Immature natural killer cell (primary cell): ENCODE measurements at regions not wholly inside any gene's neighbourhood (a gene's known extent, or its start where the extent isn't known, plus 50 kb on each side); places are given as distances from the start of the nearest gene placed in this dataset.

Experiments used
- DNase-seq, 3 donors: peaks; one replicate each; pipeline ENCODE4 v3.0.0; 2022; ENCODE audit warnings: mixed read lengths in 1 of 3
- H3K27ac Mint-ChIP-seq, 6 donors: one replicate each; pipeline ENCODE4 v1.8.0; 2020; ENCODE audit warnings: mixed read lengths in 6 of 6, mild to moderate bottlenecking in 5 of 6, inconsistent platforms in 4 of 6, moderate library complexity in 3 of 6
- H3K27me3 Mint-ChIP-seq, 3 donors: one replicate each; pipeline ENCODE4 v1.8.0; 2020 to 2021; ENCODE audit warnings: low read depth in 3 of 3, mild to moderate bottlenecking in 3 of 3, mixed read lengths in 3 of 3, moderate library complexity in 3 of 3, inconsistent platforms in 1 of 3
- H3K36me3 Mint-ChIP-seq, 3 donors: one replicate each; pipeline ENCODE4 v1.8.0; 2020; ENCODE audit warnings: mixed read lengths in 3 of 3, inconsistent platforms in 2 of 3, mild to moderate bottlenecking in 2 of 3
- H3K4me1 Mint-ChIP-seq, 2 donors: one replicate each; pipeline ENCODE4 v1.8.0; 2020; ENCODE audit warnings: inconsistent platforms in 2 of 2, mild to moderate bottlenecking in 2 of 2, mixed read lengths in 2 of 2, moderate library complexity in 1 of 2
- H3K4me3 Mint-ChIP-seq, 5 donors: one replicate each; pipeline ENCODE4 v1.8.0; 2020; ENCODE audit warnings: mild to moderate bottlenecking in 5 of 5, mixed read lengths in 5 of 5, inconsistent platforms in 3 of 5, moderate library complexity in 3 of 5
- H3K9me3 Mint-ChIP-seq, 6 donors: one replicate each; pipeline ENCODE4 v1.8.0; 2020; ENCODE audit warnings: mild to moderate bottlenecking in 6 of 6, mixed read lengths in 6 of 6, inconsistent platforms in 4 of 6, moderate library complexity in 3 of 6

DNA sequence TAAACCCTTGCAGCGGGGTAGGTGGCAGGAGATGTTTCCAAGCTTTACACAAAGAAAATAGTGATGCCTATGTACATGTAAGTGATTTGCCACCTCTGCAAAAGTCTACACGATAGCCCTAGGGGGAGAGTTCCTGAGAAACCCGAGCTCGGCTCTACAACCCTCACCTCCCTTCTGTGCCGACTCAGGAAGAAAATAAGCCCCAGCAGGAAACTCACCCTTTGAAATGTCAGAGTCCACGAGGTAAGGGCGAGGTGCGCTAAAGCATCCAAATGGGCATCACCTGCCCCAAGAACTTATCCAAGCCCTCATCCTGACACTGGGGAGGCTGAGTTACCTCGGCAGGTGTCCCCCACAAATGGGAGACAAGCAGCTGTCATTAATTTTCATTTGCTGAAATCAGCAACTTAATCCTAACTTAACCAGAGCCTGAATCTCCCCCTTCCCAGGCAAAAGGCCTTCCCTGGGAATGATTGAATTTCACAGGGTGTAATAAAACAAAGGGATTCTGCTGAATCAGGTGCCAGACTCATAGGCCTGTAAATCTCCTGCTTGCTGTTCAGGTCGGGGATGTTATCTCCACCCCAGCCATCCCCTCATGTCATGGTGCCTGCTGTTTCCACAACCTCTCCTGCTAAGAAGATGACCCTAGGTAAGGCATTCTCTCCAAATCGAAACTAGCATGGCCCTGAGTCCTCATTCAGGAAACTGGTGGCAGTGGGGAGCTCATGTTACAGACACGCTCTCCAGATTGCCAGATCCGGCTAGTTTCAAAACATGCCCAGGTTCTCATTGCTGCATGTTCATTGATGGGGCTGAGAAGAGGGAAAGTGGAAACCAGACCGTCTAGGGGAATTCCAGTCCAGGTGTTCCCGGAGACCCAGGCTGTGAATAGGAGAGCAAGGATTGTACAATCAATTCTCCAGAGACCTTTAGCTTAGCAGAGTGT is 105.3 kb upstream of the KIRREL3 start:
- no peak for DNase-seq
- Mint-ChIP-seq H3K4me1 (no peaks in the 10 kb centered on the region), H3K9me3 (peaks cover 0 to 2% (median 0%) of the 10 kb centered on the region in 6 donors), H3K36me3 (no peaks in the 10 kb centered on the region), H3K27ac (no peak overlapping the region), H3K4me3 (no peak overlapping the region), H3K27me3 (peaks cover 0 to 5% (median 4%) of the 10 kb centered on the region in 3 donors)

- H3K9me3 Mint-ChIP-seq: peaks cover 0 to 2% (median 0%) of the 10 kb centered on the region in 6 donors
- no peak for DNase-seq
- H3K27me3 Mint-ChIP-seq: peaks cover 0 to 3% (median 0%) of the 10 kb centered on the region in 3 donors
- H3K4me1 Mint-ChIP-seq: no peaks in the 10 kb centered on the region
- H3K4me3 Mint-ChIP-seq: no peak overlapping the region
- no peaks in the 10 kb centered on the region for H3K36me3 Mint-ChIP-seq
- H3K27ac Mint-ChIP-seq: no peak overlapping the region
Observed at GRCh38 chr11:127103586-127104388, 103.2 kb upstream of the KIRREL3 start.

- H3K36me3 Mint-ChIP-seq: no peaks in the 10 kb centered on the region
- H3K4me3 Mint-ChIP-seq: no peak overlapping the region
- peaks cover 0 to 5% (median 0%) of the 10 kb centered on the region in 3 donors for H3K27me3 Mint-ChIP-seq
- H3K9me3 Mint-ChIP-seq: no peaks in the 10 kb centered on the region
- H3K4me1 Mint-ChIP-seq: no peaks in the 10 kb centered on the region
- DNase-seq: no peak
- no peak overlapping the region for H3K27ac Mint-ChIP-seq
Observed at GRCh38 chr11:127098684-127099083, 98.1 kb upstream of the KIRREL3 start.

DNA sequence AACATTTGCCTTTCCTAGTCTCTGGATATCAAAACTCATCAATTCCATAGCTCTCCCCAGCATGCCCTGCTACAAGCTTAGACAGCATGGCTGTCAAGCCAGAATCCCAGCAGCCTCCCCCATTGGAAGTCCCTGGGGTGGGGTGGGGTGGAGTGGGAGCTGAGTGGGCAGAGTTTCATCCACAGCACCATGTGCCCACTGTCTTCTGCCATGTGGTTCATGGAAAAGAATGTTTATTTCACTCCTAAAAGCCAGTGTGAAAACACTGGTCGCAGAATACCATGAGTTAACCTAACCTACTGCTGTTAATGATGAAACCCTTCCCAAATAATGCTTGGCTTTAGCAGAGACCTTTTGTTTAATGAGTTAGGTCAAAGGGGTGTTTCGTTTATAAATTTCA is 80.2 kb upstream of the KIRREL3 start:
- no peak overlapping the region for H3K27ac Mint-ChIP-seq
- no peaks in the 10 kb centered on the region for H3K36me3 Mint-ChIP-seq
- H3K4me3 Mint-ChIP-seq: no peak overlapping the region
- peaks cover 3 to 11% (median 5%) of the 10 kb centered on the region in 3 donors for H3K27me3 Mint-ChIP-seq
- no peaks in the 10 kb centered on the region for H3K4me1 Mint-ChIP-seq
- H3K9me3 Mint-ChIP-seq: no peaks in the 10 kb centered on the region
- no peak for DNase-seq

DNA sequence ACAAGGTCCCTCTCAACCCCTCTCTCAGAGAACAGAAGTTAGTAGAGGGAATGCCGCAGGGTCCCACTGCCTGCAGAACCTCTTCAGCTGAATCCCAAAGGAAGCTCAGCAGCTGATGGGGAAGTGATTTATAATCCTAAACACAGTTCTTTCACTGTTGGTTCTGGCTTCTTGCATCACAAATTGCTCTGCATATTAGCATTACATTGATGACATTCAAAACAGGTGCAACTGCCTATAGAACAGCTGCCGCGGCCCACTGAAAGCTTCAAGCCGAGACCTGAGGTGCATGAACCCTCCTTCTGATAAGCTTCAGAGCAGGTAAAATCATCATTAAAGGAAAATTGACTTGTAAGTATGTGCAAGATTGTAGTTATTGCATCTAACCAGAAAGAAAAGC is 75.2 kb upstream of the KIRREL3 start:
- Mint-ChIP-seq H3K4me3 (no peak overlapping the region), H3K27ac (no peak overlapping the region), H3K4me1 (no peaks in the 10 kb centered on the region), H3K27me3 (peaks cover 5 to 6% (median 6%) of the 10 kb centered on the region in 3 donors), H3K36me3 (no peaks in the 10 kb centered on the region), H3K9me3 (no peaks in the 10 kb centered on the region)
- no peak for DNase-seq

- Mint-ChIP-seq H3K4me3 (no peak overlapping the region), H3K36me3 (no peaks in the 10 kb centered on the region), H3K9me3 (no peaks in the 10 kb centered on the region), H3K27me3 (peaks cover 4 to 8% (median 6%) of the 10 kb centered on the region in 3 donors), H3K4me1 (no peaks in the 10 kb centered on the region), H3K27ac (no peak overlapping the region)
- peak in 1 of 3 donors; percentile 49 for DNase-seq
Observed at GRCh38 chr11:127074151-127074761, 73.7 kb upstream of the KIRREL3 start.

- no peak for DNase-seq
- Mint-ChIP-seq H3K9me3 (no peaks in the 10 kb centered on the region), H3K4me3 (no peak overlapping the region), H3K36me3 (no peaks in the 10 kb centered on the region), H3K4me1 (no peaks in the 10 kb centered on the region), H3K27ac (no peak overlapping the region), H3K27me3 (peaks cover 4 to 7% (median 6%) of the 10 kb centered on the region in 3 donors)
Observed at GRCh38 chr11:127073621-127074020, 73.1 kb upstream of the KIRREL3 start.

- no peaks in the 10 kb centered on the region for H3K36me3 Mint-ChIP-seq
- no peaks in the 10 kb centered on the region for H3K9me3 Mint-ChIP-seq
- peaks cover 4 to 10% (median 5%) of the 10 kb centered on the region in 3 donors for H3K27me3 Mint-ChIP-seq
- no peak for DNase-seq
- no peak overlapping the region for H3K27ac Mint-ChIP-seq
- H3K4me3 Mint-ChIP-seq: no peak overlapping the region
- H3K4me1 Mint-ChIP-seq: no peaks in the 10 kb centered on the region
Observed at GRCh38 chr11:127071606-127072005, 71.0 kb upstream of the KIRREL3 start.

- Mint-ChIP-seq H3K27me3 (peaks cover 4 to 9% (median 5%) of the 10 kb centered on the region in 3 donors), H3K4me1 (no peaks in the 10 kb centered on the region), H3K36me3 (no peaks in the 10 kb centered on the region), H3K9me3 (no peaks in the 10 kb centered on the region), H3K4me3 (no peak overlapping the region), H3K27ac (no peak overlapping the region)
- no peak for DNase-seq
Observed at GRCh38 chr11:127070808-127071207, 70.2 kb upstream of the KIRREL3 start.

DNA sequence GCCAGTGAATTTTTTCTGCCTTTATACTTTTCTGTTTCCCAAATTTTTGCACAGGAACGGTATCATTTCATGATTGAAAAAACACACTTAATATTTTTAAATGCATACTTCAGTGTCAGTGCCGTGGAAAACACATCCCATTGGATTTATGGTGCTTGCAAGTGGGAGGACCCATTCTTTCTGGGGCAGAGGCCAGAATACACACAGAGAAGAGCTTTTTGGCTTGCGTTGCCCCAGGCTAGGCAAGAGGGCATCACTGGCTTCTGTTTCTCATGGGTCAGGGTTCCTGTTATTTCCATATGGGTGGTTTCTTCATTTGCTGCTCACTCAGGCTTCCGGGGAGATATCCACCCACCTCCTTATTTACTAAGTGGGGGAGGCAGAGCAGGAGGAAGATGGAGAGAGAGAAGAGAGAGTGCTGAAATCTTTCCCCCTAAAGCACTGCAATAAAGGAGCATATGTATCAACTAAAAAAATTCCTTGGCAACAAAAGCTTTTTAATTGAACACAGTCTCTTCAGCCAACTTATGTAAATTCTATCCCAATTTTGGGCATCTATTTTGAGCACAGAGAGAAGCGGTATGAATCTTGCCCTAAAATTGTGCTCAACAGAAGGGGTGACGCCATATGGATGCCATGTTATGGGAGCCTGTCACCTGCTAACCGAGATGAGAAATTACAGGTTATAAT is 66.0 kb upstream of the KIRREL3 start:
- Mint-ChIP-seq H3K9me3 (no peaks in the 10 kb centered on the region), H3K4me3 (no peak overlapping the region), H3K4me1 (no peaks in the 10 kb centered on the region), H3K36me3 (no peaks in the 10 kb centered on the region), H3K27me3 (peaks cover 0 to 9% (median 5%) of the 10 kb centered on the region in 3 donors), H3K27ac (no peak overlapping the region)
- no peak for DNase-seq

GRCh38 chr11:127063241-127063640 is 62.7 kb upstream of the KIRREL3 start:
- no peaks in the 10 kb centered on the region for H3K9me3 Mint-ChIP-seq
- peaks cover 0 to 7% (median 2%) of the 10 kb centered on the region in 3 donors for H3K27me3 Mint-ChIP-seq
- H3K4me1 Mint-ChIP-seq: no peaks in the 10 kb centered on the region
- no peak overlapping the region for H3K4me3 Mint-ChIP-seq
- no peak overlapping the region for H3K27ac Mint-ChIP-seq
- no peaks in the 10 kb centered on the region for H3K36me3 Mint-ChIP-seq
- no peak for DNase-seq

GRCh38 chr11:127061947-127062346 is 61.4 kb upstream of the KIRREL3 start:
- Mint-ChIP-seq H3K27me3 (peaks cover 1 to 7% (median 3%) of the 10 kb centered on the region in 3 donors), H3K9me3 (no peaks in the 10 kb centered on the region), H3K27ac (no peak overlapping the region), H3K4me3 (no peak overlapping the region), H3K36me3 (no peaks in the 10 kb centered on the region), H3K4me1 (no peaks in the 10 kb centered on the region)
- no peak for DNase-seq

DNA sequence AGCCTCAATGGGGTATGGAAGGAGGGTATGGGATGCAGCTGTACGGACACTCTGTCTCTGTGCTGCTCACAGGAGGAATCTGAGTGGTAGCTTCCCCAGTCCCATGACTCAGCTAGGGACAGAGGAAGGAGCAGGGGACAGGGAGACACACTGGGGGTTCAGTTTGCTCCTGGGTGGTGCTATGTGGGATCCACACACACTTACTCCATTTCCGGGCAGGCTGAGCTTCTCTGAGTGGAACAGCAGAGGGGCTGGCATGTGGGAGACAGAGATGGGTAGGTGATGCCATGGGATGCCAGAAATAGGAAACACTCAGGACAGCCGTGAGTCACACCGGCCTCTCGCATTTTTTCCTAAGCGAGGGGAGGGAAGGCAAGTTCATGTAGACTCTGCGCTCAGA is 59.2 kb upstream of the KIRREL3 start:
- H3K27me3 Mint-ChIP-seq: peaks cover 0 to 5% (median 5%) of the 10 kb centered on the region in 3 donors
- H3K36me3 Mint-ChIP-seq: no peaks in the 10 kb centered on the region
- no peak overlapping the region for H3K4me3 Mint-ChIP-seq
- no peaks in the 10 kb centered on the region for H3K4me1 Mint-ChIP-seq
- H3K27ac Mint-ChIP-seq: no peak overlapping the region
- no peak for DNase-seq
- H3K9me3 Mint-ChIP-seq: no peaks in the 10 kb centered on the region
